HepG2 (cell line): ENCODE measurements at regions not wholly inside any gene's neighbourhood (a gene's known extent, or its start where the extent isn't known, plus 50 kb on each side); places are given as distances from the start of the nearest gene placed in this dataset.

Experiments
- ATAC-seq: fragments of 200-7000 bp; cut with Tn5 transposase; 3 replicates; pipeline ENCODE4 v1.9.1; 2020; ENCODE audit warnings: mild to moderate bottlenecking, moderate library complexity
- BruUV-seq: library from RNA; stranded (reverse); fragments of 400-500 nt; replicated peaks from 2 replicates; lab custom pipeline; 2021; lab: Mats Ljungman, UMichigan
- CTCF ChIA-PET: fragments of 300-600 bp; formaldehyde crosslinking; extraction: SDS; loops from one replicate; lab custom pipeline; 2021; ENCODE audit warnings: low total read pairs, inconsistent platforms, low intra/inter-chr PET ratio; lab: Yijun Ruan, JAX
- POLR2A ChIA-PET: fragments of 350-600 bp; sonication (Branson Sonifier 250); formaldehyde crosslinking; loops from one replicate; lab custom pipeline; 2020; ENCODE audit warnings: antibody characterized with exemption, inconsistent platforms; lab: Yijun Ruan, JAX
- DNase-seq: peaks from one replicate; pipeline ENCODE4 v3.0.0-alpha.2; 2015; ENCODE audit warnings: low spot score
- FAIRE-seq: peaks from 3 replicates; lab custom pipeline; 2011; peaks lifted over from hg19 to GRCh38; lab: Jason Lieb, UNC
- H2AFZ ChIP-seq: one replicate; pipeline ENCODE4 v1.6.1; 2011; ENCODE audit warnings: low read length, inconsistent platforms
- H3K27ac ChIP-seq: fragments of 300-600 bp; 3 replicates; pipeline ENCODE4 v1.8.0; 2011; ENCODE audit warnings: mixed run types, mild to moderate bottlenecking, mixed read lengths, low read length, inconsistent platforms; ENCODE audit not compliant: insufficient read depth; ENCODE audit errors: extremely low read length
- H3K27me3 ChIP-seq, 2 experiments: fragments of 200-600 bp in 1 of 2; 2 replicates in 1 of 2; 3 replicates in 1 of 2; pipeline versions ENCODE4 v1.6.0 to v1.8.0; 2011; ENCODE audit warnings: low read length in 2 of 2, mild to moderate bottlenecking in 2 of 2, moderate library complexity in 2 of 2, inconsistent platforms in 1 of 2; ENCODE audit not compliant: insufficient read depth in 2 of 2, control insufficient read depth in 1 of 2
- H3K36me3 ChIP-seq, 2 experiments: fragments of 200-600 bp in 1 of 2; replicated peaks in 1 of 2; 2 replicates in 1 of 2; 3 replicates in 1 of 2; pipeline versions ENCODE4 v1.5.1 to v1.8.0; 2011; ENCODE audit warnings: low read length in 2 of 2, inconsistent platforms in 1 of 2; ENCODE audit not compliant: insufficient read depth in 2 of 2, control insufficient read depth in 1 of 2
- H3K4me1 ChIP-seq: 2 replicates; pipeline ENCODE4 v1.5.1; 2012; ENCODE audit warnings: low read length, inconsistent platforms; ENCODE audit not compliant: insufficient read depth
- H3K4me2 ChIP-seq: 2 replicates; pipeline ENCODE4 v1.6.0; 2011; ENCODE audit warnings: low read depth, low read length, inconsistent platforms
- H3K4me3 ChIP-seq, 3 experiments: fragments of 200-600 bp in 1 of 3; sonication (generic), shearing (Covaris generic) in 1 of 3; replicated peaks in 1 of 3; 2 replicates each; pipeline ENCODE4 v1.5.1; 2011 to 2016; ENCODE audit warnings: low read length in 3 of 3, inconsistent platforms in 2 of 3, low read depth in 2 of 3, mild to moderate bottlenecking in 2 of 3, control low read depth in 1 of 3, mixed read lengths in 1 of 3; ENCODE audit not compliant: insufficient read depth in 1 of 3
- H3K79me2 ChIP-seq: one replicate; pipeline ENCODE4 v1.6.1; 2011; ENCODE audit warnings: low read length, inconsistent platforms; ENCODE audit not compliant: insufficient read depth
- H3K9ac ChIP-seq: 2 replicates; pipeline ENCODE4 v1.6.0; 2011; ENCODE audit warnings: mild to moderate bottlenecking, low read depth, low read length, inconsistent platforms; ENCODE audit not compliant: insufficient read depth
- H3K9me3 ChIP-seq: 2 replicates; pipeline ENCODE4 v1.5.1; 2012; ENCODE audit warnings: mild to moderate bottlenecking, low read length
- H4K20me1 ChIP-seq: 2 replicates; pipeline ENCODE4 v1.6.0; 2011; ENCODE audit warnings: inconsistent platforms, mild to moderate bottlenecking, low read length, moderate library complexity; ENCODE audit not compliant: insufficient read depth
- EP300 ChIP-seq, 3 experiments: sonication (generic) in 1 of 3; formaldehyde crosslinking in 1 of 3; IDR thresholded peaks; 2 replicates each; pipeline versions ENCODE4 v1.5.1 to v1.6.1; 2011 to 2020; ENCODE audit warnings: low read depth in 2 of 3, low read length in 2 of 3, borderline replicate concordance in 1 of 3, improper control_type of control experiment in 1 of 3, mild to moderate bottlenecking in 1 of 3, missing genetic modification reagents in 1 of 3, moderate library complexity in 1 of 3
- ERF ChIP-seq: IDR thresholded peaks from 2 replicates; pipeline ENCODE4 v1.6.1; 2018; ENCODE audit warnings: missing biosample characterization, missing genetic modification reagents
- ETV5 ChIP-seq: IDR thresholded peaks from 2 replicates; pipeline ENCODE4 v1.6.1; 2018; ENCODE audit warnings: missing biosample characterization, missing genetic modification reagents, inconsistent platforms, borderline replicate concordance
- FOSL1 ChIP-seq: sonication (generic); formaldehyde crosslinking; IDR thresholded peaks from 2 replicates; pipeline ENCODE4 v1.9.0; 2021; ENCODE audit warnings: missing genetic modification reagents, borderline replicate concordance
- FOSL2 ChIP-seq: sonication (generic); formaldehyde crosslinking; IDR thresholded peaks from 2 replicates; pipeline ENCODE4 v1.4.0; 2020; ENCODE audit warnings: missing genetic modification reagents
- IKZF5 ChIP-seq: IDR thresholded peaks from 2 replicates; pipeline ENCODE4 v1.6.1; 2018; ENCODE audit warnings: missing genetic modification reagents, mild to moderate bottlenecking, missing compliant biosample characterization
- ISX ChIP-seq: sonication (generic); formaldehyde crosslinking; conservative IDR thresholded peaks from 2 replicates; pipeline ENCODE4 v1.5.0; 2020; ENCODE audit warnings: missing genetic modification reagents
- JARID2 ChIP-seq: sonication (generic); formaldehyde crosslinking; IDR thresholded peaks from 2 replicates; pipeline ENCODE4 v1.8.1; 2023; ENCODE audit warnings: missing genetic modification reagents, inconsistent platforms; ENCODE audit not compliant: insufficient replicate concordance
- MYNN ChIP-seq: sonication (generic); formaldehyde crosslinking; IDR thresholded peaks from 2 replicates; pipeline ENCODE4 v1.4.0; 2020; ENCODE audit warnings: mild to moderate bottlenecking, low read depth, missing genetic modification reagents
- RARA ChIP-seq: IDR thresholded peaks from 2 replicates; pipeline ENCODE4 v1.6.1; 2016; ENCODE audit warnings: missing genetic modification reagents, missing compliant biosample characterization
- ZNF230 ChIP-seq: sonication (generic); formaldehyde crosslinking; IDR thresholded peaks from 2 replicates; pipeline ENCODE4 v1.4.0; 2020; ENCODE audit warnings: mild to moderate bottlenecking, missing genetic modification reagents
- ZNF263 ChIP-seq: sonication (generic); formaldehyde crosslinking; IDR thresholded peaks from 2 replicates; pipeline ENCODE4 v1.4.0; 2020; ENCODE audit warnings: missing genetic modification reagents
- ZNF280D ChIP-seq: sonication (generic); formaldehyde crosslinking; IDR thresholded peaks from 2 replicates; pipeline ENCODE4 v1.5.1; 2020; ENCODE audit warnings: mild to moderate bottlenecking, missing genetic modification reagents
- ZNF644 ChIP-seq: IDR thresholded peaks from 2 replicates; pipeline ENCODE4 v1.6.1; 2016; ENCODE audit warnings: low read depth
- ZNF703 ChIP-seq: sonication (generic); formaldehyde crosslinking; IDR thresholded peaks from 2 replicates; pipeline ENCODE4 v1.5.1; 2020; ENCODE audit warnings: missing genetic modification reagents, mild to moderate bottlenecking, moderate library complexity, borderline replicate concordance
- WGBS: methylation state at CpG from one replicate; pipeline ENCODE4 v1.1.6; 2017; ENCODE audit warnings: low lambda C conversion rate; 5-methylcytosine and 5-hydroxymethylcytosine counted together
- in situ Hi-C: cut with HindIII; loops from 2 replicates; pipeline ENCODE4 v1.10.0; 2017; ENCODE audit warnings: low pct_unique_long_range_greater_than_20kb; ENCODE audit not compliant: extremely low pct_ligation_motif_present
- intact Hi-C: fragments of 100-400 bp; cut with micrococcal nuclease; formaldehyde crosslinking; loops from one replicate; pipeline ENCODE4 v1.10.0; 2022; ENCODE audit not compliant: unreplicated experiment

GRCh38 chr17:72393553-72393952, 272.7 kb downstream of the SOX9 start:
- no peak overlapping the region for H3K9ac ChIP-seq
- H3K79me2 ChIP-seq, result peaks cover 6% of the 10 kb centered on the region
- no peaks in the 10 kb centered on the region for H3K27me3 ChIP-seq
- in situ Hi-C loops (no loop called here), intact Hi-C loops (no loop called here)
- no peaks in the 10 kb centered on the region for H3K9me3 ChIP-seq
- no peak overlapping the region for H3K4me3 ChIP-seq
- H3K27ac ChIP-seq, result no peak overlapping the region
- ChIA-PET POLR2A (interaction anchor here (1.0 to 3.4 kb wide), 2 partner anchors 20 to 72 kb away, joined by 3 to 12 read pairs; no protein-coding TSS in a partner anchor), CTCF (no interaction called here)
- FAIRE-seq (no peak), ATAC-seq (no peak), DNase-seq (no peak)
- no TSS peak for BruUV-seq
- H3K36me3 ChIP-seq, result peaks cover 0 to 6% of the 10 kb centered on the region in 2 experiments; a peak in 2 of 5 replicates
- TF ChIP-seq EP300 (IDR thresholded peaks at IDR 0.05; ENCODE audit: low read depth in 2 of 2, low read length in 2 of 2) (peak in 1 of 2 experiments; percentile 26; a peak in 1 of 4 replicates), EP300 (CRISPR knock-in tag; IDR thresholded peaks at IDR 0.05; ENCODE audit: borderline replicate concordance) (0 out of 2 replicates have a peak, but pooled peaks have one; percentile 12), ERF (no peak), RARA (0 out of 2 replicates have a peak, but pooled peaks have one; percentile 3), ISX (CRISPR knock-in tag) (no peak), FOSL2 (peak; percentile 82), ZNF263 (peak; percentile 87), JARID2 (CRISPR knock-in tag) (no peak), ETV5 (CRISPR knock-in tag) (peak; percentile 54; the same call in 1 of the 2 replicates), IKZF5 (CRISPR knock-in tag) (no peak), ZNF703 (no peak), FOSL1 (CRISPR knock-in tag) (0 out of 2 replicates have a peak, but pooled peaks have one; percentile 33), ZNF230 (CRISPR knock-in tag) (no peak), ZNF280D (peak; percentile 60; the same call in 1 of the 2 replicates), ZNF644 (CRISPR knock-in tag) (0 out of 2 replicates have a peak, but pooled peaks have one; percentile 18), MYNN (CRISPR knock-in tag) (no peak)
- no peak overlapping the region for H2AFZ ChIP-seq
- H4K20me1 ChIP-seq, result no peaks in the 10 kb centered on the region
- H3K4me1 ChIP-seq, result peaks cover 97% of the 10 kb centered on the region
- no peak overlapping the region for H3K4me2 ChIP-seq
- WGBS, result 94% methylated on average over 2 of the region's 2 CpGs
